ENCODE measurements at regions not wholly inside any gene's neighbourhood (a gene's known extent, or its start where the extent isn't known, plus 50 kb on each side); places are given as distances from the start of the nearest gene placed in this dataset.

- TF ChIP-seq TAF1 (IDR thresholded peaks at IDR 0.05; ENCODE audit: borderline replicate concordance, insufficient read depth, low read length) (no peak), POLR2AphosphoS5 (IDR thresholded peaks at IDR 0.05; ENCODE audit: low read depth, low read length) (no peak), REST (IDR thresholded peaks at IDR 0.05; ENCODE audit: insufficient read depth in 1 of 2, low read depth in 2 of 2, low read length in 2 of 2) (no peak)
These were observed 56.8 kb upstream of the TBCA start for GRCh38 chr5:77832938-77833337.
